GM12892 (cell line): ENCODE measurements at regions not wholly inside any gene's neighbourhood (a gene's known extent, or its start where the extent isn't known, plus 50 kb on each side); places are given as distances from the start of the nearest gene placed in this dataset.
"Not testable (repeated sequence)": the region's sequence is repeated elsewhere in the genome, so short reads cannot be mapped to it uniquely, and the experiment has no call there.

Experiments used
- DNase-seq: peaks from one replicate; pipeline ENCODE4 v3.0.0; 2011; ENCODE audit not compliant: insufficient read length
- FAIRE-seq: peaks from 2 replicates; lab custom pipeline; 2011; peaks lifted over from hg19 to GRCh38; lab: Jason Lieb, UNC
- POLR2A ChIP-seq: IDR thresholded peaks from 2 replicates; pipeline ENCODE4 v1.6.1; 2011; ENCODE audit warnings: low read depth, low read length, control low read depth
- POLR2AphosphoS5 ChIP-seq: IDR thresholded peaks from 2 replicates; pipeline ENCODE4 v1.6.1; 2011; ENCODE audit warnings: low read depth, low read length, control low read depth
- TAF1 ChIP-seq: IDR thresholded peaks from 2 replicates; pipeline ENCODE4 v1.6.1; 2011; ENCODE audit warnings: low read depth, mild to moderate bottlenecking, control low read depth, low read length, borderline replicate concordance

GRCh38 chr2:59174536-59175243 is 933.6 kb upstream of the FANCL start:
- TF ChIP-seq POLR2A (no peak), TAF1 (no peak), POLR2AphosphoS5 (no peak)
- FAIRE-seq (no peak), DNase-seq (no peak)

- TF ChIP-seq POLR2A (no peak), POLR2AphosphoS5 (no peak), TAF1 (no peak)
- DNase-seq (no peak), FAIRE-seq (no peak)
Observed at GRCh38 chr2:59173325-59173724, 932.2 kb upstream of the FANCL start.

GRCh38 chr2:59171019-59171418 is 929.9 kb upstream of the FANCL start:
- DNase-seq (no peak), FAIRE-seq (no peak)
- TF ChIP-seq TAF1 (no peak), POLR2A (no peak), POLR2AphosphoS5 (no peak)

GRCh38 chr2:59168766-59169165 is 927.6 kb upstream of the FANCL start:
- no peak for FAIRE-seq

GRCh38 chr2:59167514-59167913 is 926.4 kb upstream of the FANCL start:
- TF ChIP-seq POLR2AphosphoS5 (no peak), TAF1 (no peak), POLR2A (no peak)
- DNase-seq, result no peak

More at GRCh38 chr2:59168766-59169165, 927.6 kb upstream of the FANCL start:
- no peak for TF ChIP-seq POLR2A
- no peak for DNase-seq

GRCh38 chr2:59157908-59158307 is 916.8 kb upstream of the FANCL start:
- DNase-seq, FAIRE-seq: not testable (repeated sequence)

More at GRCh38 chr2:59167514-59167913, 926.4 kb upstream of the FANCL start:
- FAIRE-seq, result no peak

GRCh38 chr2:59151805-59152204 is 910.7 kb upstream of the FANCL start:
- no peak for FAIRE-seq
- no peak for DNase-seq
- no peak for TF ChIP-seq POLR2A
- TF ChIP-seq POLR2AphosphoS5, result no peak
- TF ChIP-seq TAF1, result no peak

- TF ChIP-seq POLR2A, result no peak
- no peak for TF ChIP-seq TAF1
- no peak for TF ChIP-seq POLR2AphosphoS5
- FAIRE-seq (no peak), DNase-seq (no peak)
Observed at GRCh38 chr2:59150217-59150849, 909.2 kb upstream of the FANCL start.

- FAIRE-seq (no peak), DNase-seq (no peak)
- no peak for TF ChIP-seq POLR2AphosphoS5
- TF ChIP-seq POLR2A, result no peak
- TF ChIP-seq TAF1, result no peak
Observed at GRCh38 chr2:59149271-59149670, 908.1 kb upstream of the FANCL start.

- FAIRE-seq (no peak), DNase-seq (no peak)
- TF ChIP-seq POLR2A (no peak), POLR2AphosphoS5 (no peak), TAF1 (no peak)
Observed at GRCh38 chr2:59112258-59112657, 871.1 kb upstream of the FANCL start.

GRCh38 chr2:59096973-59097372 is 855.8 kb upstream of the FANCL start:
- no peak for FAIRE-seq
- TF ChIP-seq TAF1, result no peak
- TF ChIP-seq POLR2A, result no peak
- no peak for TF ChIP-seq POLR2AphosphoS5
- DNase-seq, result no peak

- FAIRE-seq (no peak), DNase-seq (no peak)
- TF ChIP-seq POLR2A (no peak), POLR2AphosphoS5 (no peak)
Observed at GRCh38 chr2:59093571-59093970, 852.4 kb upstream of the FANCL start.

GRCh38 chr2:59084326-59084725 is 843.2 kb upstream of the FANCL start:
- TF ChIP-seq POLR2A (no peak), POLR2AphosphoS5 (no peak), TAF1 (no peak)
- FAIRE-seq (no peak), DNase-seq (no peak)
